ENCODE measurements at regions not wholly inside any gene's neighbourhood (a gene's known extent, or its start where the extent isn't known, plus 50 kb on each side); places are given as distances from the start of the nearest gene placed in this dataset.

DNA sequence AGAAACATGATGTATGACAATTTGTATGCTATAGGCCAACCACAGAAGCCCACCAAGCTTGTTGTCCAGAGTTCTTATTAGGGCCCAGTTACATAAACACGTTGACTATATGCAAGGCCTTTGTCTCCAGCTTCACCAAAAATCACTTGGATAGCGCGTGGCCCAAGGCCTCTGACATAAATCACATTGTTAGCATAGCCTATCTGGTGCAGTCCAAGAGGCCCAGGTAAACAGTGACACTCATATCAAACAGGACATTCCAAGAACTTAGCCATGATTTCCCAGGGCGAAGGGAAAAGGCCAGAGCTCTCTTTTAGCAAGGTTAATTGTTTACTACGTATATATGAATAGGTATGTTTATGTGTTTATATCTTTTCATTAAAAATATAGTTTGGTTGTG lies 337.2 kb upstream of the CELF2 start:
- TF ChIP-seq TEAD4 (IDR thresholded peaks at IDR 0.05) (no peak), CEBPB (IDR thresholded peaks at IDR 0.05) (no peak), YY1 (IDR thresholded peaks at IDR 0.05; ENCODE audit: low read depth) (no peak), EP300 (IDR thresholded peaks at IDR 0.05; ENCODE audit: borderline replicate concordance) (no peak), TAF1 (IDR thresholded peaks at IDR 0.05; ENCODE audit: low read depth) (no peak)
- TF ChIP-seq, protein P1, sequence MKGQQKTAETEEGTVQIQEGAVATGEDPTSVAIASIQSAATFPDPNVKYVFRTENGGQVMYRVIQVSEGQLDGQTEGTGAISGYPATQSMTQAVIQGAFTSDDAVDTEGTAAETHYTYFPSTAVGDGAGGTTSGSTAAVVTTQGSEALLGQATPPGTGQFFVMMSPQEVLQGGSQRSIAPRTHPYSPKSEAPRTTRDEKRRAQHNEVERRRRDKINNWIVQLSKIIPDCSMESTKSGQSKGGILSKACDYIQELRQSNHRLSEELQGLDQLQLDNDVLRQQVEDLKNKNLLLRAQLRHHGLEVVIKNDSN (IDR thresholded peaks at IDR 0.05): no peak
